ENCODE measurements at regions not wholly inside any gene's neighbourhood (a gene's known extent, or its start where the extent isn't known, plus 50 kb on each side); places are given as distances from the start of the nearest gene placed in this dataset.

DNA sequence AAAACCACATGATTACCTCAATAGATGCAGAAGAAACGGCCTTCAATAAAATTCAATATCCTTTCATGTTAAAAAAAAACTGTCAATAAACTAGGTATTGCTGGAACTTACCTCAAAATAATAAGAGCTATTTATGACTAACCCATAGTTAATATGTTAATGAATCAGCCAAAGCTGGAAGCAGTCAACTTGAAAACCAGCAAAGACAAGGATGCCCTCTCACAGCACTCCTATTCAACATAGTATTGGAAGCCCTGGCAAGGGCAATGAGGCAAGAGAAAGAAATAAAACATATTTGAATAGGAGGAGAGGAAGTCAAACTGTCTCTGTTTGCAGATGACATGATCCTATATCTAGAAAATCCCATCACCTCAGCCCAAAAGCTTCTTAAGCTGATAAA, 456.1 kb downstream of the OCA2 start:
- TF ChIP-seq ZNF781 (CRISPR knock-in tag; IDR thresholded peaks at IDR 0.05; ENCODE audit: borderline replicate concordance, not compliant biosample characterization) (no peak), FOXC1 (CRISPR knock-in tag; IDR thresholded peaks at IDR 0.05; ENCODE audit: borderline replicate concordance) (no peak), HDAC2 (CRISPR knock-in tag; IDR thresholded peaks at IDR 0.05) (no peak), DMAP1 (CRISPR knock-in tag; IDR thresholded peaks at IDR 0.05) (no peak), ZNF44 (CRISPR knock-in tag; IDR thresholded peaks at IDR 0.05) (no peak)

Data from HepG2 (cell line).